MM.1S (cell line): ENCODE measurements at regions not wholly inside any gene's neighbourhood (a gene's known extent, or its start where the extent isn't known, plus 50 kb on each side); places are given as distances from the start of the nearest gene placed in this dataset.

Experiments used
- DNase-seq: peaks from one replicate; pipeline ENCODE4 v3.0.0-alpha.2; 2015
- H2AFZ ChIP-seq: fragments of 300-600 bp; sonication (generic); 2 replicates; pipeline ENCODE4 v1.6.0; 2016; ENCODE audit warnings: antibody characterized with exemption, low read length
- H3F3A ChIP-seq: fragments of 300-600 bp; sonication (generic); 2 replicates; pipeline ENCODE4 v1.6.1; 2016; ENCODE audit warnings: mild to moderate bottlenecking, antibody characterized with exemption, low read length, moderate library complexity, mixed read lengths; ENCODE audit not compliant: insufficient read depth
- H3K27ac ChIP-seq: fragments of 300-600 bp; sonication (generic); 2 replicates; pipeline ENCODE4 v1.5.1; 2016; ENCODE audit warnings: mild to moderate bottlenecking, low read length
- H3K27me3 ChIP-seq: fragments of 300-600 bp; sonication (generic); replicated peaks from 2 replicates; pipeline ENCODE4 v1.6.0; 2016; ENCODE audit warnings: low read length; ENCODE audit not compliant: insufficient read depth
- H3K36me3 ChIP-seq: fragments of 300-600 bp; sonication (generic); replicated peaks from 2 replicates; pipeline ENCODE4 v1.6.1; 2016; ENCODE audit warnings: mild to moderate bottlenecking, low read length, mixed read lengths; ENCODE audit not compliant: insufficient read depth
- H3K4me1 ChIP-seq: fragments of 300-600 bp; sonication (generic); 2 replicates; pipeline ENCODE4 v1.6.1; 2016; ENCODE audit warnings: low read length, mixed read lengths
- H3K4me2 ChIP-seq: fragments of 300-600 bp; sonication (generic); 2 replicates; pipeline ENCODE4 v1.6.0; 2016; ENCODE audit warnings: low read depth, low read length
- H3K4me3 ChIP-seq: fragments of 300-600 bp; sonication (generic); 2 replicates; pipeline ENCODE4 v1.5.1; 2016; ENCODE audit warnings: low read length, mixed read lengths
- H3K79me2 ChIP-seq: fragments of 300-600 bp; sonication (generic); 2 replicates; pipeline ENCODE4 v1.6.1; 2016; ENCODE audit warnings: mixed run types, low read length, mixed read lengths
- H3K9ac ChIP-seq: fragments of 300-600 bp; sonication (generic); 2 replicates; pipeline ENCODE4 v1.6.1; 2016; ENCODE audit warnings: low read length, mixed read lengths
- H3K9me2 ChIP-seq: fragments of 300-600 bp; sonication (generic); replicated peaks from 2 replicates; pipeline ENCODE4 v1.6.1; 2016; ENCODE audit warnings: mild to moderate bottlenecking, low read length, mixed read lengths; ENCODE audit not compliant: insufficient read depth
- H3K9me3 ChIP-seq: fragments of 300-600 bp; sonication (generic); replicated peaks from 2 replicates; pipeline ENCODE4 v1.6.1; 2016; ENCODE audit warnings: mild to moderate bottlenecking, low read length, mixed read lengths; ENCODE audit not compliant: insufficient read depth
- H4K20me1 ChIP-seq: fragments of 300-600 bp; sonication (generic); 2 replicates; pipeline ENCODE4 v1.6.1; 2016; ENCODE audit warnings: mild to moderate bottlenecking, low read length, moderate library complexity, mixed read lengths; ENCODE audit not compliant: insufficient read depth
- CTCF ChIP-seq: fragments of 300-600 bp; sonication (generic); IDR thresholded peaks from 2 replicates; pipeline ENCODE4 v1.5.1; 2016; ENCODE audit warnings: antibody characterized with exemption, low read length, mixed read lengths
- EZH2 ChIP-seq: fragments of 300-600 bp; sonication (generic); optimal IDR thresholded peaks from 2 replicates; pipeline ENCODE3; 2017; ENCODE audit warnings: low read depth, mild to moderate bottlenecking, antibody characterized with exemption, low read length, mixed read lengths
- EZH2phosphoT487 ChIP-seq: fragments of 300-600 bp; sonication (generic); IDR thresholded peaks from 2 replicates; pipeline ENCODE4 v1.6.1; 2018; ENCODE audit warnings: antibody characterized with exemption, low read length

GRCh38 chr18:6591491-6591890, 138.0 kb upstream of the ARHGAP28 start:
- DNase-seq = no peak
- H3K9ac ChIP-seq = no peak overlapping the region
- H3K27me3 ChIP-seq = no peaks in the 10 kb centered on the region
- H3K4me2 ChIP-seq = no peak overlapping the region
- no peak overlapping the region for H2AFZ ChIP-seq
- no peaks in the 10 kb centered on the region for H4K20me1 ChIP-seq
- no peaks in the 10 kb centered on the region for H3K4me1 ChIP-seq
- H3K79me2 ChIP-seq = no peaks in the 10 kb centered on the region
- no peaks in the 10 kb centered on the region for H3F3A ChIP-seq
- no peaks in the 10 kb centered on the region for H3K9me3 ChIP-seq
- H3K9me2 ChIP-seq = no peaks in the 10 kb centered on the region
- no peaks in the 10 kb centered on the region for H3K36me3 ChIP-seq
- H3K4me3 ChIP-seq = no peak overlapping the region
- TF ChIP-seq CTCF (no peak), EZH2phosphoT487 (no peak), EZH2 (no peak)
- H3K27ac ChIP-seq = no peak overlapping the region

GRCh38 chr18:6592522-6592921, 137.0 kb upstream of the ARHGAP28 start:
- no peak for DNase-seq
- Histone ChIP-seq H3K9me3 (no peaks in the 10 kb centered on the region), H3K9me2 (no peaks in the 10 kb centered on the region), H3K4me2 (no peak overlapping the region), H4K20me1 (no peaks in the 10 kb centered on the region), H3K27me3 (no peaks in the 10 kb centered on the region), H3F3A (no peaks in the 10 kb centered on the region), H3K4me1 (no peaks in the 10 kb centered on the region), H3K4me3 (no peak overlapping the region), H3K36me3 (no peaks in the 10 kb centered on the region), H3K9ac (no peak overlapping the region), H2AFZ (no peak overlapping the region), H3K27ac (no peak overlapping the region), H3K79me2 (no peaks in the 10 kb centered on the region)
- TF ChIP-seq EZH2 (no peak), CTCF (no peak), EZH2phosphoT487 (no peak)

- Histone ChIP-seq H3K9me3 (no peaks in the 10 kb centered on the region), H3K4me2 (no peak overlapping the region), H3K36me3 (no peaks in the 10 kb centered on the region), H3K9me2 (no peaks in the 10 kb centered on the region), H3K9ac (no peak overlapping the region), H3K4me3 (no peak overlapping the region), H3K79me2 (no peaks in the 10 kb centered on the region), H3F3A (no peaks in the 10 kb centered on the region), H3K4me1 (no peaks in the 10 kb centered on the region), H2AFZ (no peak overlapping the region), H3K27me3 (no peaks in the 10 kb centered on the region), H3K27ac (no peak overlapping the region), H4K20me1 (no peaks in the 10 kb centered on the region)
- DNase-seq = no peak
- no peak for TF ChIP-seq EZH2phosphoT487
- no peak for TF ChIP-seq CTCF
- no peak for TF ChIP-seq EZH2
These were observed 136.2 kb upstream of the ARHGAP28 start for GRCh38 chr18:6593142-6593885.
